Fibroblast of skin of right quadriceps (primary cell): ENCODE measurements at regions not wholly inside any gene's neighbourhood (a gene's known extent, or its start where the extent isn't known, plus 50 kb on each side); places are given as distances from the start of the nearest gene placed in this dataset.

Source experiments
- DNase-seq: peaks from one replicate; pipeline ENCODE4 v3.0.0-alpha.2; 2013

- DNase-seq = no peak
Measured at GRCh38 chr10:88211230-88211629, 347.8 kb downstream of the PTEN start.

- no peak for DNase-seq
Measured at GRCh38 chr10:88212069-88212468, 348.6 kb downstream of the PTEN start.

- no peak for DNase-seq
Measured at GRCh38 chr10:88213065-88213605, 349.7 kb downstream of the PTEN start.

- DNase-seq = no peak
Measured at GRCh38 chr10:88216976-88217375, 353.6 kb downstream of the PTEN start.

- DNase-seq = no peak
Measured at GRCh38 chr10:88218362-88218761, 354.9 kb downstream of the PTEN start.

GRCh38 chr10:88219753-88220152, 356.3 kb downstream of the PTEN start:
- no peak for DNase-seq

- DNase-seq = peak; percentile 14
Measured at GRCh38 chr10:88221010-88221973, 357.9 kb downstream of the PTEN start.

GRCh38 chr10:88222881-88223280, 359.5 kb downstream of the PTEN start:
- no peak for DNase-seq
